ENCODE measurements at regions not wholly inside any gene's neighbourhood (a gene's known extent, or its start where the extent isn't known, plus 50 kb on each side); places are given as distances from the start of the nearest gene placed in this dataset.

DNA sequence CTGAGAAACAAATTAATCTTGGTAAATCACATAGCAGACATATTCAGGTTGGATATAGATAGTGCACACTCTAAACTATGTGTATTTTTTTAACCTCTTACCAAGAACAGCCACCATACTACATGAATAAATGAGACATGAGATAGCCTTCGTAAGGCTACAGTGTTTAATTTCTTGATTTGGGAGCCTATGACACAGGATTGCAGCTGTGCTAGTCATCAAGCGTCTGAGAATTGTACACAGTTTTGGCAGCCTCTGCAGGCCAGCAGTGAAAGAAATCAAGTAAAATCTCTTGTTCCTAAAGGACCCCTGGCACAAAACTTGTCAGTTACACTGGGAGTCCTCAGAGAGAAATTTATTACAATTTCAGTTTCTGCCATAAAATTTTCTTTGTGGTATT, 236.1 kb downstream of the C12orf50 start:
- TF ChIP-seq, protein P1, sequence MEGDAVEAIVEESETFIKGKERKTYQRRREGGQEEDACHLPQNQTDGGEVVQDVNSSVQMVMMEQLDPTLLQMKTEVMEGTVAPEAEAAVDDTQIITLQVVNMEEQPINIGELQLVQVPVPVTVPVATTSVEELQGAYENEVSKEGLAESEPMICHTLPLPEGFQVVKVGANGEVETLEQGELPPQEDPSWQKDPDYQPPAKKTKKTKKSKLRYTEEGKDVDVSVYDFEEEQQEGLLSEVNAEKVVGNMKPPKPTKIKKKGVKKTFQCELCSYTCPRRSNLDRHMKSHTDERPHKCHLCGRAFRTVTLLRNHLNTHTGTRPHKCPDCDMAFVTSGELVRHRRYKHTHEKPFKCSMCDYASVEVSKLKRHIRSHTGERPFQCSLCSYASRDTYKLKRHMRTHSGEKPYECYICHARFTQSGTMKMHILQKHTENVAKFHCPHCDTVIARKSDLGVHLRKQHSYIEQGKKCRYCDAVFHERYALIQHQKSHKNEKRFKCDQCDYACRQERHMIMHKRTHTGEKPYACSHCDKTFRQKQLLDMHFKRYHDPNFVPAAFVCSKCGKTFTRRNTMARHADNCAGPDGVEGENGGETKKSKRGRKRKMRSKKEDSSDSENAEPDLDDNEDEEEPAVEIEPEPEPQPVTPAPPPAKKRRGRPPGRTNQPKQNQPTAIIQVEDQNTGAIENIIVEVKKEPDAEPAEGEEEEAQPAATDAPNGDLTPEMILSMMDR (conservative IDR thresholded peaks at IDR 0.05): no peak
- H3K27ac ChIP-seq: no peak overlapping the region

DNA sequence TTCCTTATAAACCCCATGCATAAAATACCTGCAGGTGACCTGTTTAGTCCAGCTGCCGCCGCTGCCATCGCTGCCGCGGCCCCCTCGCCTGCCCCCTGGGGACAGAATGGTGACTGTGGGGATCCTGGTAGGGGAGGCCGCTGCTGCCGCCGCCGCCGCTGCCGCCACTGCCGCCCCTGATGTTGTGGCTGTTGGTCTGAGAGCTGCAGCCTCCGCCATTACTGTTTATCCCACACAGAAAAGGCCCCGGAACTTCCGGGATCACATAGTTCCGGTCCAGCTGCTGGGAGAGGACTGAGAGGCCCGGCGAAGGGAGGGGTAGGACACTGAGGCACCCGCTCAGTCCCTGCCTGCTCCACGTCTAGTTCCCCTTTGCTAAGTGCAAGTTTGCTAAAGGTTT, 244.9 kb downstream of the C12orf50 start:
- H3K27ac ChIP-seq: no peak overlapping the region
- TF ChIP-seq, protein P1 (conservative IDR thresholded peaks at IDR 0.05): no peak

DNA sequence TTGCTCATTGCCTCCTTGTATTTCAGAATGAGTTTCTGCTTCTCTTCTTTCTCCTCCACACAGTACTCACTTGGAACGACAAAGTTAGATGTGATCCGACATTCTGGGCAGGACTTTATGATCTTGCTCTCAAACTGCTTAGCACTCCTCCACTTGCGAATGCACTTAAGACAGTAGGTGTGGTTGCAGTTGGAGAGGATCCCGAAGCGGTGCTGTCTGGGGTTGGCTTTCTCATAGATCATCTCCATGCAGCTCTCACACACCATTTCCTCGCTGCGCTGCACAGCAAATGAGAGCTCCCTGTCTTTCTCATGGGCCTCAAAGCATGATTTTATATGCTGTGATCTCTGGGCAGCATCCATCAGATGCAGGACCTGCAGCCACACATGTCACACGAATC, 245.7 kb downstream of the C12orf50 start:
- TF ChIP-seq, protein P1 (conservative IDR thresholded peaks at IDR 0.05): no peak
- no peak overlapping the region for H3K27ac ChIP-seq

DNA sequence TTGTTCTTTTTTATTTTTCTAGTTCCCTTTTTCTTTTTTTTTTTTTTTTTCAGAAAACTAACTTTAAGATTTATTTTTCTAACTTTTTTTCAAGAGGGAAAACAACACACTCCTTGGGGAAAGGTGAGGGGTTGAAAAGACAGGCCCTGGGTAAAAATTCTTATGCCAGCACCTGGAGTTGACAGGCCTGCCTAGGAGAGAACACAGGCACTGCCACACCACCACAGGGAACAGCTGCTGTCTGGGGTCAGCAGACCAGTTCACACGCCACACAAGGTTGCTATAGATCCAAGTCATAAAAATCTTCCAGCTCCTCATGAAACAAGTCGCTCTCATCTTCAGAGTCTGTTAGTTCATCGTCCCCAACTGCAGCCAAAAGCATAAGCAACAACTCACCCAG, 246.4 kb downstream of the C12orf50 start:
- TF ChIP-seq, protein P1 (conservative IDR thresholded peaks at IDR 0.05): no peak
- no peak overlapping the region for H3K27ac ChIP-seq

DNA sequence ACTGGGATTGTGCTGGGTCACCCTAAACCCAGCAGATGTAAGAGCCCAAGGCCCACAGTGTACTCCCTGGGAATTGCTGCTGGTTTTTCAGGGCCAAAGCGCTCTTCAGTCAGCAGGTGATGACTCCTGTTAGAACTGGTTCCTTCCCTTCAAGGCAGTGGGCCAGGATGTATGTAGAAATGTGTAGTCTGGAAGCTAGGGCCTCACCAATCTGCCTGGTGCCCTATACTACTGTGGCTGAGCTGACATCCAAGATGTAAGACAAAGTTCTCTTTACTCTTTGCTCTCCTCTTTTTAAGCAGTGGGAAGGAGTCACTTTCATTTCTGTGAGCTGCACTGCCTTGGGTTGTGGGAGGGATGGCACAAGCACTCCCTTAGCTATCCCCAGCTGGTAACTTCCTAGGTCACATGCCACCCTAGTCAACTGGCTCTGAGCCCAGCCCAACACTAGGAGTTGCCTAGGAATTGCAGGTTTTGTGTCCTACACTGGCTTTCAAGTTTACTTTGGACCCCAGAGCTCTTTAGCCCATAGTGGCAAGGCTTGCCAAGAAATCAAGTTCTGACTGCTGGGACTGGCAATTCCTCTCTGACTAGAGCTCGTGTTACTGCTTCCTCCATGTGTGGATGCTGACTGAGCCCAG, 249.2 kb downstream of the C12orf50 start:
- TF ChIP-seq, protein P1 (conservative IDR thresholded peaks at IDR 0.05): no peak
- H3K27ac ChIP-seq: no peak overlapping the region

DNA sequence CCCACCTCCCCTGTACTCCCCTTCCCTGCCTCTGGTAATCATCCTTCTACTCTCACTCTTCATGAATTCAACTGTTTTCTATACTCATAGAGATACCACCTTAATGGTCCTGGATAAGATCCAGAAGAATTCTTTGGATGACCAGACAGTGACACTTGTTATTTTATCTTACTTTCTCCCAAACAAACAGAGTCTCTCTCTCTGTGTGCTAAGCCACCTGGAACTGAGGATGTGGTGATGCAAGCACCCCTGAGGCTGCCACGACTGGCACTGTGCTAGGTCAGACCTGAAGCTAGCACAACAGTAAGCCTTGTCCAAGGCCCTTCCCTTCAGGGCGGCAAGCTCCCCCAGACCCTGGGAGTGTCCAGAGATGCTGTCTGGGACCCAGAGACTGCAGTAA, 250.2 kb downstream of the C12orf50 start:
- TF ChIP-seq, protein P1 (conservative IDR thresholded peaks at IDR 0.05): no peak
- no peak overlapping the region for H3K27ac ChIP-seq

DNA sequence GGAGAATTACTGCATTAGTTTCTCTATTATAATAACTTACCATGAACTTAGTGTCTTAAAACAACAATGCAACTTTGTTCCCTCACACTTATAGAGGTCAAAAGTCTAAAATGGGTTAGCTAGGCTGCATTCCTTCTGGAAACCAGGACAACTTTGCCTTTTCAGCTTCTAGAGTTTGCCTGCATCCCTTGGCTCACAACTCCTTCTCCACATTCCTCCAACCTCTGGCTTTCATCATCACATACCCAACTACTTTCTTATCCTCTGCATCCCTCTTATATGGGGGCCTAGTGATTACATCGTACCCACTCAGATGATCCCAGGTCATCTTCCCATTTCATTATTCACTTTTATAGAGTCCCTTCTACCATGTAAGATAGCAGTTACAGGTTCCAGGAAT, 251.1 kb downstream of the C12orf50 start:
- TF ChIP-seq, protein P1 (conservative IDR thresholded peaks at IDR 0.05): no peak
- H3K27ac ChIP-seq: no peak overlapping the region
